ENCODE measurements at regions not wholly inside any gene's neighbourhood (a gene's known extent, or its start where the extent isn't known, plus 50 kb on each side); places are given as distances from the start of the nearest gene placed in this dataset.
"Not testable (repeated sequence)": the region's sequence is repeated elsewhere in the genome, so short reads cannot be mapped to it uniquely, and the experiment has no call there.

GRCh38 chrX:102784550-102784949 lies 64.0 kb downstream of the GPRASP3 start:
- DNase-seq (ENCODE audit: low spot score) = no peak

DNA sequence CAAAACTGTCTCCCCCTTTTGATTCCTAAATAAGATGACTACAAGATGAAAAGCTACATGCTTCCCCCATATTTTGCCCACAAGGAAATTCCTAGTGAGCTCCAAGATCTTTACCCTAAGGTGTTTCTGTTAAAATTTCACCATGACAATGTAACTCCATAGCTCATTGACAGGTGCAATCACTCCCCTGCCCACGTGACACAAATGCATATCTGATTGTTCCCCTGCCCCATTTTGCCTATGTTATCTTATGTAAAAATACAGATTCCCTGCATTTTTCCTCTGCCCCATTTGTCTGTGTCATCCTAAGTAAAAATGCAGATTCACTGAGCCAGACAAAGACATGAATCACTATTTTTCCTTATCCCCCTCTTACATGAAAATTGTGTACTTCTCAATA lies 66.7 kb downstream of the GPRASP3 start:
- DNase-seq (ENCODE audit: low spot score) = no peak

- DNase-seq (ENCODE audit: low spot score) = no peak
These were observed 87.8 kb downstream of the GPRASP3 start for GRCh38 chrX:102808336-102808735.

DNA sequence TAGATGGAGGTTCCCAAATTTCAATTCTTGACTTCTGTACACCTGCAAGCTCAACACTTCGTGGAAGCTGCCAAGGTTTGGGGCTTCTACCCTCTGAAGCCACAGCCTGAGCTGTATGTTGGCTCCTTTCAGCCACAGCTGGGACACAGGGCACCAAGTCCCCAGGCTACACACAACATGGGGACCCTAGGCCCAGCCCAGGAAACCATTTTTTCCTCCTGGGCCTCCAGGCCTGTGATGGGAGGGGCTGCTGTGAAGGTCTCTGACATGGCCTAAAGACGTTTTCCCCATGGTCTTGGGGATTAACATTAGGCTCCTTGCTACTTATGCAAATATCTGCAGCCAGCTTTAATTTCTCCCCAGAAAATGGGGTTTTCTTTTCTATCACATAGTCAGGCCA lies 97.7 kb downstream of the GPRASP3 start:
- not testable (repeated sequence) for DNase-seq (ENCODE audit: low spot score)

DNA sequence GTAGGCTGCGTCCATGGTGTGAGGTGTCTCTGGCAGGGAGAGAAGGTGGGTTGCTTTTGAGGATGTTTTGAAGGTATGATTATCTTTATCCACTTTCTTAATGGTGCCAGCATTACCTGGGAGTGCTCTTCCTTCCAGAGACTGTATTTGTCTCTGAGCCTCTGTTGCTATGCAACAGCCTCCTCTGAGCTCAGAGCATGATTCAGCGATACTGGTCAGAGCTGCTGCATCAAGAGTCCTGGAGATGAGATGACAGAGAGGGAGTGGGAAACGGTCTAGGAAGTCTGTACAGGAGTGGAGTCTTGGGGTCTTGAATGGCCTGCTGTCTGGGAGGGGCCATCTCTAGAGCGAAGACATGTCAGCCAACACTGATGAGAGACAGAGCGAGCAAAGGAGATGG lies 104.4 kb upstream of the RAB40AL start:
- peak; percentile 63 for DNase-seq (ENCODE audit: low spot score)

- DNase-seq (ENCODE audit: low spot score) = no peak
These were observed 103.9 kb upstream of the RAB40AL start for GRCh38 chrX:102833136-102833535.

DNA sequence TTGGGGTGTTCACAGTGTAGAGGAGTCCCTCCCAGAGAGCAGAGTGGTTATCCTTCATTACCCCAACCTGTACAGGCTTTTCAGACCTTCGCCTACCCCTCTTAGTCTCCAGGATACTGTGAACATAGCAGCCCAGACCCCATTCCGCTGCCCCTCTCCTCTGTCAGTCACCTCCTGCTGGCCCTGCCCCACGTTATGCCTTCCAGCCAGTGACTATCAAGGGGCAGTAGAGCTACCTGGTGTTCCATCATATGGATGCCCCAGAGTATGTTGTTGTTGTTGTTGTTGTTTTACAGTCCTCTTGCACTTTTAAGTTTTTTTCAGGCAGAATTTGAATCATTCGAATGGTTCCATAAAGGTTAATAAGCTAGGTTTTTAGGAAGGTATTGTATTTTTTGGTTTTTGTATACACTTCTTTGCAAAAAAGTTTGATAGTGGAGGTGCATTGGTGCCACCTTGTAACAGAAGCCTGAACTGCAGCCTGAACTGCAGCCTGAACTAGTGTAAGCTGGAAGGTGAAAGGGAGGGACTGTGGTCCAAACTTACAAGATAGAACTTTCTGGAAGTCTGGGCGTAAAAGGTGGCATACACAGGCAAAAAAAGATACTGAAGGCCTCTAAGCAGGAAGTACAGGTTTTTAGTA lies 101.4 kb upstream of the RAB40AL start:
- no peak for DNase-seq (ENCODE audit: low spot score)

- DNase-seq (ENCODE audit: low spot score) = no peak
These were observed 99.2 kb upstream of the RAB40AL start for GRCh38 chrX:102837847-102838246.

- DNase-seq (ENCODE audit: low spot score) = peak; percentile 6
These were observed 96.0 kb upstream of the RAB40AL start for GRCh38 chrX:102840871-102841705.

DNA sequence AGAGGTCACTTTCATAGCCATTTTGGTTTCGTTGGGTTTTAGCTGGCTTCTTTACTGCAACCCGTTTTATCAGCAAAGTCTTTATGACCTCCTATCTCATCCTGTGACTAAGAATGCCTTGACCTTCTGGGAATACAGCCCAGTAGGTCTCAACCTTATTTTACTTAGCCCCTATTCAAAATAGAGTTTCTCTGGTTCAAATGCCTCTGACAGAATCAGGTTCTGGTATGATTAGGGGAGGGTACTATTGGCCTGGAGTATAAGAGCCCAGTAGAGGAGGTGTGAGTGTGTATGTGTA lies 95.4 kb upstream of the RAB40AL start:
- DNase-seq (ENCODE audit: low spot score) = no peak

GRCh38 chrX:102845020-102845419 lies 92.1 kb upstream of the RAB40AL start:
- no peak for DNase-seq (ENCODE audit: low spot score)

- no peak for DNase-seq (ENCODE audit: low spot score)
These were observed 90.4 kb upstream of the RAB40AL start for GRCh38 chrX:102846544-102847236.

- no peak for DNase-seq (ENCODE audit: low spot score)
These were observed 89.7 kb upstream of the RAB40AL start for GRCh38 chrX:102847362-102847761.

- no peak for DNase-seq (ENCODE audit: low spot score)
These were observed 87.7 kb upstream of the RAB40AL start for GRCh38 chrX:102849396-102849795.

DNA sequence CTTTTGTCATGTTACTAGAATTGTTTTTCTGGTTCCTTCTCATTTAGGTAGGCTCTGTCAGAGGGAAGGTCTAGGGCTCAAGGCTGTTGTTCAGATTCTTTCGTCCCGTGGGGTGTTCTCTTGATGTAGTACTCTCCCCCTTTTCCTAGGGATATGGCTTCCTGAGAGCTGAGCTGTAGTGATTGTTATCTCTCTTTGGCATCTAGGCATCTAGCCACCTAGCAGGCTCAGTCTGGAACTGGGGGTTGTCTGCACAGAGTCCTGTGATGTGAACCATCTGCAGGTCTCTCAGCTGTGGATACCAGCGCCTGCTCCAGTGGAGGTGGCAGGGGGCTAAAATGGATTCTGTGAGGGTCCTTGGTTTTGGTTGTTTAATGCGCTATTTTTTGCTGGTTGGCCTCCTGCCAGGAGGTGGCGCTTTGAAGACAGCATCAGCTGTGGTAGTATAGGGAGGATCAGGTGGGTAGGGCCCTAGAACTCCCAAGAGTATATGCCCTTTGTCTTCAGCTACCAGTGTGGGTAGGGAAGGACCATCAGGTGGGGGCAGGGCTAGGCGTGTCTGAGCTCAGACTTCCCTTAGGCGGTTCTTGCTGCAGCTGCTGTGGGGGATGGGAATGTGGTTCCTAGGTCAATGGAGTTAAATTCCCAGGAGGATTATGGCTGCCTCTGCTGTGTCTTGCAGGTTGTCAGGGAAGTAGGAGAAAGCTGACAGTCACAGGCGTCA lies 78.1 kb upstream of the RAB40AL start:
- DNase-seq (ENCODE audit: low spot score) = not testable (repeated sequence)

DNA sequence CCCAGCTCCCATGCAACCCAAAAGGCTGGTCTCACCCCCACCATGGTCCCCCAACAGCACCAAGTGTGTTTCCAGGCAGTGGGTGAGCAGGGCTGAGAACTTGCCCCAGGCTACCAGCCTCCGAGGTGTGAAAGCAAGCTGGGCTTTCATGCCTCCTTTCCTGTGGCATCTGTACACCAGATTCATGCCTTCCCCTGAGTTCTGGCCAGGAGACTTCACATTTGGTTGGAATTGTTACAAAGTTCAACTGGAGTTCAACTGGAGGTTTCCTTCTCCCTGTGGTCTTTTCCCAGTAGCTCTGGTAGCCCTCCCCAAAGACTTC lies 77.6 kb upstream of the RAB40AL start:
- no peak for DNase-seq (ENCODE audit: low spot score)

DNA sequence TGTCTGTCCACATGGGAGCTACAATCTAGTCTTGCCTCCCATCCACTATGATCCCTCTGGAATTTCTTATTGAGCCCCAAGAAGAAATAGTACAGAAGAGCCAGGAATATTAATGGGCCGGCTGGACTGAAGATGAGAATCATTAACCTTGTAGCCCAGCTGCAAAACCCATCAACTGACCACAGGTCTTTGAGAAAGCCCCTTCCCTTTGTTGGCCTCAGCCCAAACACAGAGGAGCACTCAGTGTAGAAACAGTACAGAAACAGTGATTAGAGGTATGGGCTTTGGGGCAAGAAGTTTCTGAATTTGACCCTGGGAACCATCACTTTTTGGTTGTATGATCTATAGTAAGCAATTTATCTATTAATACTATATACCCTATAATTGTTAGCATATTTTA lies 76.8 kb upstream of the RAB40AL start:
- DNase-seq (ENCODE audit: low spot score) = no peak

- peak; percentile 72 for DNase-seq (ENCODE audit: low spot score)
These were observed 73.3 kb upstream of the RAB40AL start for GRCh38 chrX:102863735-102864134.

DNA sequence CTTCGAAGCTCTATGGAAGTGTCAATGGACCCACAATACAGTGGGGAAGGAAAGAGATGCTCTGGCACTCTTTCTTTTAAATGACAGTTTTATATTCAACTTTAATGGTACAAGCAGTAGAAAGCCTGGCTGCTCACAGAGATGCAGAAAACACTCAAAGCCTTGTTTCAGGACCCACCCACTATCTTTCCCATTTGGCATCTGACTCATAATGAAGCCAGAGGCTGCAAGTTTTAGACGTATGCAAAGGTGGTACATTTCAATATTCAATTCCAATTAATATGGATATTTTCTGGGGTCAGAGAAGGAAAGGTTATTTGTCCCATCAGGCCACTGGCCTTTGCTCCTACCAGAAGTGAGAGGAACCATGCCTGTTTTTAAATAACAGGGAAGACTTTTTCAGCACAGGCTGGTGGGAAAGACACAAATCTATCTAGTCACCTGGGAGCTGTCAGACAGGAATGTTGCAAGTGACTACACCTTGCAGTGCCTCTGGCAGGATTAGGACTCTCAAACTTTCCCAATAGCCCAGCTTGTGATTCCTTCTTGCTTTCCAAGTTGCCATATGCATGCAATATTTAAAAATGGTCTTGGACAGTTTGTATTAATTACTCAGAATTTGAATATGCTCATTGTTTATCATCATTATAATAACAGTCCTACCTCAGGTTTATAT lies 70.0 kb upstream of the RAB40AL start:
- DNase-seq (ENCODE audit: low spot score) = no peak

DNA sequence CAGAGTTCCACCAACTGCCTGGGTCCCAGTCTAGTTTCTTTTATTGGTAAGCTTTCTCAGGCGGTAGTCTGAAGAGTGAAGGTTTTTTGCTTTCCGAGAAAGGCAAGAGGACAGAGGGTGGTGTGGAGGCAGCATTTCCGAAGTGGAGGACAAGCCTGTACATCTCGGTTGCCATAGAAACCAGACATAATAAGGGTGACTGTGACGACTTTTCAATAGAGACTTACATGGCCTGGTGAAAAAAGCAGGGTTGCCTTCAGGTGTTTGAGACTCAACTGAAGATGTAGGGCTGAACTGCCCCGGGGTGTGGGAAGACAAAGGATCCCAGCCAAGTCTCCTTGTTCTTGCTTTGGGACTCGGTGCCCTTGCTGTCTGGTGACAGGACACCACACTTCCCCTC lies 53.6 kb upstream of the RAB40AL start:
- DNase-seq (ENCODE audit: low spot score) = no peak

Measured in H4 (cell line).